HEK293 (cell line): ENCODE measurements at regions not wholly inside any gene's neighbourhood (a gene's known extent, or its start where the extent isn't known, plus 50 kb on each side); places are given as distances from the start of the nearest gene placed in this dataset.

Experiments used
- CTCF ChIA-PET: fragments of 350-600 bp; formaldehyde crosslinking; extraction: SDS; loops from one replicate; lab custom pipeline; 2021; ENCODE audit warnings: antibody characterized with exemption; lab: Yijun Ruan, JAX
- POLR2A ChIA-PET: fragments of 300-600 bp; formaldehyde crosslinking; extraction: SDS; loops from one replicate; lab custom pipeline; 2020; ENCODE audit warnings: antibody characterized with exemption, inconsistent platforms; lab: Yijun Ruan, JAX
- H3K27ac ChIP-seq: fragments of 200-500 bp; sonication (Bioruptor generic); 2 replicates; pipeline ENCODE4 v1.5.1; 2014; ENCODE audit warnings: low read depth, low read length, control low read depth, inconsistent platforms; ENCODE audit errors: extremely low read depth
- H3K36me3 ChIP-seq, 2 experiments: fragments of 200-500 bp in 1 of 2; sonication (Bioruptor generic) in 1 of 2; 1 replicate in 1 of 2; 2 replicates in 1 of 2; pipeline ENCODE4 v1.5.1; 2014 to 2017; ENCODE audit warnings: inconsistent platforms in 2 of 2, low read length in 2 of 2; ENCODE audit not compliant: control insufficient read depth in 2 of 2, insufficient read depth in 1 of 2
- H3K4me1 ChIP-seq: fragments of 200-500 bp; sonication (Bioruptor generic); 2 replicates; pipeline ENCODE4 v1.5.1; 2014; ENCODE audit warnings: mild to moderate bottlenecking, low read length, inconsistent platforms; ENCODE audit not compliant: control insufficient read depth, insufficient read depth
- H3K4me3 ChIP-seq: 2 replicates; pipeline ENCODE4 v1.5.1; 2011; ENCODE audit warnings: low read depth, mild to moderate bottlenecking, control low read depth, low read length, moderate library complexity
- H3K9me3 ChIP-seq: fragments of 200-500 bp; sonication (Bioruptor generic); 2 replicates; pipeline ENCODE4 v1.5.1; 2014; ENCODE audit warnings: low read depth, low read length, inconsistent platforms; ENCODE audit not compliant: control insufficient read depth, insufficient read depth
- EGR2 ChIP-seq: fragments of 450-650 bp; formaldehyde crosslinking; IDR thresholded peaks from 2 replicates; pipeline ENCODE4 v1.5.1; 2016; ENCODE audit warnings: low read depth, missing biosample characterization, missing genetic modification characterization
- GLIS1 ChIP-seq: fragments of 450-650 bp; formaldehyde crosslinking; IDR thresholded peaks from 2 replicates; pipeline ENCODE4 v1.5.1; 2016; ENCODE audit warnings: missing biosample characterization, missing genetic modification characterization
- IKZF3 ChIP-seq: fragments of 450-650 bp; IDR thresholded peaks from 2 replicates; pipeline ENCODE4 v1.5.0; 2018; ENCODE audit warnings: missing biosample characterization, mild to moderate bottlenecking, missing genetic modification characterization, moderate library complexity
- PRDM1 ChIP-seq: fragments of 450-650 bp; formaldehyde crosslinking; IDR thresholded peaks from 2 replicates; pipeline ENCODE4; 2016; ENCODE audit warnings: missing biosample characterization, missing genetic modification characterization
- PRDM10 ChIP-seq: fragments of 450-650 bp; formaldehyde crosslinking; IDR thresholded peaks from 2 replicates; pipeline ENCODE4 v1.5.1; 2016; ENCODE audit warnings: missing biosample characterization, missing genetic modification characterization
- PRDM6 ChIP-seq: fragments of 450-650 bp; formaldehyde crosslinking; IDR thresholded peaks from 2 replicates; pipeline ENCODE4 v1.5.1; 2017; ENCODE audit warnings: missing biosample characterization, missing genetic modification characterization
- SCRT1 ChIP-seq: fragments of 450-650 bp; formaldehyde crosslinking; IDR thresholded peaks from 2 replicates; pipeline ENCODE4 v1.5.1; 2016; ENCODE audit warnings: missing biosample characterization, missing genetic modification characterization, borderline replicate concordance
- ZFHX2 ChIP-seq: fragments of 450-650 bp; formaldehyde crosslinking; conservative IDR thresholded peaks from 2 replicates; pipeline ENCODE4 v1.5.1; 2016; ENCODE audit warnings: missing biosample characterization, missing genetic modification characterization
- ZNF121 ChIP-seq: fragments of 450-650 bp; formaldehyde crosslinking; IDR thresholded peaks from 2 replicates; pipeline ENCODE4 v1.5.1; 2016; ENCODE audit warnings: missing biosample characterization, missing genetic modification characterization
- ZNF157 ChIP-seq: fragments of 450-650 bp; formaldehyde crosslinking; IDR thresholded peaks from 2 replicates; pipeline ENCODE4 v1.5.1; 2016; ENCODE audit warnings: missing biosample characterization, missing genetic modification characterization
- ZNF2 ChIP-seq: fragments of 450-650 bp; formaldehyde crosslinking; IDR thresholded peaks from 2 replicates; pipeline ENCODE4 v1.5.1; 2016; ENCODE audit warnings: missing biosample characterization, missing genetic modification characterization
- ZNF202 ChIP-seq: fragments of 450-650 bp; formaldehyde crosslinking; IDR thresholded peaks from 2 replicates; pipeline ENCODE4 v1.5.1; 2016; ENCODE audit warnings: missing biosample characterization, missing genetic modification characterization, borderline replicate concordance
- ZNF280C ChIP-seq: fragments of 450-650 bp; formaldehyde crosslinking; IDR thresholded peaks from 2 replicates; pipeline ENCODE4 v1.5.1; 2016; ENCODE audit warnings: missing biosample characterization, missing genetic modification characterization
- ZNF335 ChIP-seq: fragments of 450-650 bp; formaldehyde crosslinking; conservative IDR thresholded peaks from 2 replicates; pipeline ENCODE4 v1.5.1; 2016; ENCODE audit warnings: missing biosample characterization, missing genetic modification characterization
- ZNF398 ChIP-seq: fragments of 450-650 bp; formaldehyde crosslinking; IDR thresholded peaks from 2 replicates; pipeline ENCODE4 v1.5.1; 2017; ENCODE audit warnings: missing biosample characterization, missing genetic modification characterization
- ZNF423 ChIP-seq: fragments of 450-650 bp; formaldehyde crosslinking; IDR thresholded peaks from 2 replicates; pipeline ENCODE4 v1.5.1; 2016; ENCODE audit warnings: missing biosample characterization, missing genetic modification characterization
- ZNF521 ChIP-seq: fragments of 450-650 bp; formaldehyde crosslinking; IDR thresholded peaks from 2 replicates; pipeline ENCODE4 v1.5.1; 2017; ENCODE audit warnings: missing biosample characterization, mild to moderate bottlenecking, missing genetic modification characterization
- ZNF555 ChIP-seq: fragments of 450-650 bp; formaldehyde crosslinking; conservative IDR thresholded peaks from 2 replicates; pipeline ENCODE4 v1.5.1; 2017; ENCODE audit warnings: missing biosample characterization, mild to moderate bottlenecking, missing genetic modification characterization, inconsistent platforms
- ZNF621 ChIP-seq: fragments of 450-650 bp; formaldehyde crosslinking; IDR thresholded peaks from 2 replicates; pipeline ENCODE4 v1.5.1; 2017; ENCODE audit warnings: missing biosample characterization, missing genetic modification characterization
- ZNF624 ChIP-seq: fragments of 450-650 bp; formaldehyde crosslinking; IDR thresholded peaks from 2 replicates; pipeline ENCODE4 v1.5.1; 2017; ENCODE audit warnings: missing biosample characterization, missing genetic modification characterization
- ZNF664 ChIP-seq: fragments of 450-650 bp; formaldehyde crosslinking; IDR thresholded peaks from 2 replicates; pipeline ENCODE4 v1.5.1; 2016; ENCODE audit warnings: missing biosample characterization, missing genetic modification characterization
- ZNF776 ChIP-seq: fragments of 450-650 bp; formaldehyde crosslinking; IDR thresholded peaks from 2 replicates; pipeline ENCODE4 v1.5.0; 2017; ENCODE audit warnings: missing biosample characterization, missing genetic modification characterization, borderline replicate concordance
- ZSCAN16 ChIP-seq: fragments of 450-650 bp; formaldehyde crosslinking; IDR thresholded peaks from 2 replicates; pipeline ENCODE4 v1.5.1; 2016; ENCODE audit warnings: missing biosample characterization, missing genetic modification characterization
- ZXDB ChIP-seq: fragments of 450-650 bp; formaldehyde crosslinking; IDR thresholded peaks from 2 replicates; pipeline ENCODE4 v1.5.1; 2016; ENCODE audit warnings: missing biosample characterization, missing genetic modification characterization

GRCh38 chr20:36094497-36094896 lies 60.0 kb upstream of the EPB41L1 start:
- no peaks in the 10 kb centered on the region for H3K4me1 ChIP-seq
- no peaks in the 10 kb centered on the region for H3K9me3 ChIP-seq
- TF ChIP-seq PRDM10 (tag by site-specific recombination) (peak; percentile 45), PRDM6 (tag by site-specific recombination) (no peak), IKZF3 (tag by site-specific recombination) (peak; percentile 51; the same call in 1 of the 2 replicates)
- no peak overlapping the region for H3K27ac ChIP-seq
- ChIA-PET CTCF (interaction anchor here (0.6 to 1.5 kb wide), 3 partner anchors 8 to 102 kb away, joined by 3 to 5 read pairs (median 4); no protein-coding TSS in a partner anchor), POLR2A (no interaction called here)
- no peaks in the 10 kb centered on the region for H3K36me3 ChIP-seq
- H3K4me3 ChIP-seq: no peak overlapping the region

- H3K9me3 ChIP-seq: no peaks in the 10 kb centered on the region
- POLR2A ChIA-PET: no interaction called here
These were observed 58.1 kb upstream of the EPB41L1 start for GRCh38 chr20:36096435-36096834.

GRCh38 chr20:36097337-36098151 lies 57.0 kb upstream of the EPB41L1 start:
- Histone ChIP-seq H3K36me3 (no peaks in the 10 kb centered on the region), H3K9me3 (no peaks in the 10 kb centered on the region), H3K4me1 (no peaks in the 10 kb centered on the region), H3K27ac (no peak overlapping the region), H3K4me3 (no peak overlapping the region)
- POLR2A ChIA-PET: interaction anchor here (1.7 kb wide), 1 partner anchor 143 kb away, joined by 5 read pairs; the partner anchor contains the start of gene SCAND1
- CTCF ChIA-PET: interaction anchor here (0.7 to 1.9 kb wide), 4 partner anchors 33 to 143 kb away, joined by 3 to 5 read pairs (median 4); partner anchors contain the start of gene SCAND1
- TF ChIP-seq SCRT1: no peak
- TF ChIP-seq ZNF621: no peak
- TF ChIP-seq ZNF398: no peak
- no peak for TF ChIP-seq ZSCAN16 (tag by site-specific recombination)
- no peak for TF ChIP-seq ZNF280C (tag by site-specific recombination)
- no peak for TF ChIP-seq ZNF555
- no peak for TF ChIP-seq ZXDB
- TF ChIP-seq ZNF664: no peak; the same call in 1 of the 2 replicates
- TF ChIP-seq ZNF624 (tag by site-specific recombination): no peak
- no peak for TF ChIP-seq ZNF776 (tag by site-specific recombination)
- TF ChIP-seq ZNF202 (tag by site-specific recombination): no peak
- no peak for TF ChIP-seq ZNF2 (tag by site-specific recombination)
- no peak for TF ChIP-seq ZNF423 (tag by site-specific recombination)
- no peak for TF ChIP-seq GLIS1 (tag by site-specific recombination)
- no peak for TF ChIP-seq ZNF121 (tag by site-specific recombination)

More at GRCh38 chr20:36096435-36096834, 58.1 kb upstream of the EPB41L1 start:
- Histone ChIP-seq H3K36me3 (no peaks in the 10 kb centered on the region), H3K27ac (no peak overlapping the region), H3K4me3 (no peak overlapping the region), H3K4me1 (no peaks in the 10 kb centered on the region)
- TF ChIP-seq EGR2 (tag by site-specific recombination) (peak; percentile 41), ZNF521 (tag by site-specific recombination) (no peak), ZNF157 (tag by site-specific recombination) (no peak), ZNF335 (tag by site-specific recombination) (0 out of 2 replicates have a peak, but pooled peaks have one; percentile 19), PRDM1 (tag by site-specific recombination) (0 out of 2 replicates have a peak, but pooled peaks have one; percentile 26), ZFHX2 (tag by site-specific recombination) (peak; percentile 68)
- CTCF ChIA-PET: interaction anchor here (0.5 to 1.2 kb wide), 4 partner anchors 14 to 132 kb away, joined by 3 to 6 read pairs (median 3); no protein-coding TSS in a partner anchor
